Left lung (tissue), 4 donors: ENCODE measurements at regions not wholly inside any gene's neighbourhood (a gene's known extent, or its start where the extent isn't known, plus 50 kb on each side); places are given as distances from the start of the nearest gene placed in this dataset.

Experiments
- ATAC-seq: fragments of 200-7000 bp; cut with Tn5 transposase; one replicate; pipeline ENCODE4 v1.9.1; 2020; ENCODE audit warnings: moderate library complexity
- DNase-seq, 4 donors: peaks; one replicate each; pipeline ENCODE4 v3.0.0-alpha.2; 2013 to 2020
- H3K27ac ChIP-seq, 2 donors: fragments of 200-600 bp; sonication (generic) in 1 of 2; one replicate each; pipeline versions ENCODE4 v1.5.0 to v1.8.0; 2020 to 2021
- H3K27me3 ChIP-seq, 2 donors: fragments of 200-600 bp; sonication (generic) in 1 of 2; one replicate each; pipeline versions ENCODE4 v1.5.0 to v1.8.0; 2020 to 2021
- H3K36me3 ChIP-seq, 2 donors: fragments of 200-600 bp; sonication (generic) in 1 of 2; one replicate each; pipeline versions ENCODE4 v1.5.0 to v1.8.0; 2020 to 2021
- H3K4me1 ChIP-seq, 2 donors: fragments of 200-600 bp; one replicate each; pipeline ENCODE4 v1.8.0; 2021
- H3K4me3 ChIP-seq, 2 donors: fragments of 200-600 bp; sonication (generic) in 1 of 2; one replicate each; pipeline versions ENCODE4 v1.5.0 to v1.8.0; 2020 to 2021; ENCODE audit warnings: mild to moderate bottlenecking in 1 of 2
- H3K9me3 ChIP-seq, 2 donors: fragments of 200-600 bp; sonication (generic) in 1 of 2; one replicate each; pipeline versions ENCODE4 v1.5.0 to v1.8.0; 2020 to 2021
- intact Hi-C, 2 donors: fragments of 100-400 bp; cut with DNase I; formaldehyde crosslinking; loops; one replicate each; pipeline versions ENCODE4 v1.11.2 to v1.14.2; 2022
- TF ChIP-seq, protein P1 (sequence below), 2 donors: fragments of 200-600 bp; sonication (generic) in 1 of 2; IDR thresholded peaks; one replicate each; pipeline versions ENCODE4 v1.5.0 to v1.8.0; 2021; ENCODE audit warnings: antibody characterized with exemption in 2 of 2
- donor health status: DM: no; HTN: yes; CAD: no.
- donor health status: DM: no; HTN: no; CAD: no.

DNA sequence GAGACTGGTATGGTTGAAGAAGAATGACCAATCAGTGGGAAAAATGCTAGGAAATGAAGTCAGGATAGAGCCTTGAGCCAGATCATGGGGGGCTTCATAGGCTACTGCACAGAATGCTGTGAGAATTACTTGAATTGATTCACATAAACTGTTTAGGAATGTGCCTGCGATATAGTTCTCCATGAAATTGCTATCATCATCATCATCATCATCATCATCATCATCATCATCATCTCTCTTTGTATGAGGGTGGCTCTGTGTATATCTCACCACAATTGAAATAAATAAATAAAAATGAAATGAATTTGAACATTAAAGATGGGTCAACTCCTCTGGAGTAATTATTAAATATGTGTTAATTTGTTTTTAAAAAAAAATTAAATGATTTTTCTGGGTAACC is 148.6 kb upstream of the LEF1 start:
- DNase-seq: no peak
- no peak overlapping the region for H3K27ac ChIP-seq
- no peaks in the 10 kb centered on the region for H3K36me3 ChIP-seq
- no peak for ATAC-seq
- H3K4me3 ChIP-seq: no peak overlapping the region
- no peaks in the 10 kb centered on the region for H3K4me1 ChIP-seq
- no peaks in the 10 kb centered on the region for H3K27me3 ChIP-seq
- no peaks in the 10 kb centered on the region for H3K9me3 ChIP-seq
- intact Hi-C loops: no loop called here
- TF ChIP-seq, protein P1, sequence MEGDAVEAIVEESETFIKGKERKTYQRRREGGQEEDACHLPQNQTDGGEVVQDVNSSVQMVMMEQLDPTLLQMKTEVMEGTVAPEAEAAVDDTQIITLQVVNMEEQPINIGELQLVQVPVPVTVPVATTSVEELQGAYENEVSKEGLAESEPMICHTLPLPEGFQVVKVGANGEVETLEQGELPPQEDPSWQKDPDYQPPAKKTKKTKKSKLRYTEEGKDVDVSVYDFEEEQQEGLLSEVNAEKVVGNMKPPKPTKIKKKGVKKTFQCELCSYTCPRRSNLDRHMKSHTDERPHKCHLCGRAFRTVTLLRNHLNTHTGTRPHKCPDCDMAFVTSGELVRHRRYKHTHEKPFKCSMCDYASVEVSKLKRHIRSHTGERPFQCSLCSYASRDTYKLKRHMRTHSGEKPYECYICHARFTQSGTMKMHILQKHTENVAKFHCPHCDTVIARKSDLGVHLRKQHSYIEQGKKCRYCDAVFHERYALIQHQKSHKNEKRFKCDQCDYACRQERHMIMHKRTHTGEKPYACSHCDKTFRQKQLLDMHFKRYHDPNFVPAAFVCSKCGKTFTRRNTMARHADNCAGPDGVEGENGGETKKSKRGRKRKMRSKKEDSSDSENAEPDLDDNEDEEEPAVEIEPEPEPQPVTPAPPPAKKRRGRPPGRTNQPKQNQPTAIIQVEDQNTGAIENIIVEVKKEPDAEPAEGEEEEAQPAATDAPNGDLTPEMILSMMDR (IDR thresholded peaks at IDR 0.05): no peak

DNA sequence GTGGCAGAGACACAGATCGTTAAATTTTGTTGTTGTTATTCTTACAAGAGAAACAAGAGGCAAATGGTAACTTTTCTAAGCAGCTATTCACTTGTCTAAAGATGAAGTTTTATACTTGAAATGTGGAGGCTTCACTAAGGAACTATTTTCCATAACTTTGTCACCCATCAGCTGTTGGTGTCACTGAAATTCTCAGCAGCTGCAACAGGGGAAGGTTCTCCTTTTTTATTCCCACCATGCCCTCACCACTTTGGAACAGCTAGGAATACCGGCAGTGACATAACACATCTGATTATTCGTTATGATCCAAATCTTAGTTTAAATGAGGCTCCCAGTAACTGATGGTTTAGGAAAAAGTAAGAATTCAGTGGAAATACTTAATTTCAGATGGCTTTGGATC is 147.0 kb upstream of the LEF1 start:
- Histone ChIP-seq H3K9me3 (no peaks in the 10 kb centered on the region), H3K4me3 (no peak overlapping the region), H3K27ac (no peak overlapping the region), H3K27me3 (no peaks in the 10 kb centered on the region), H3K4me1 (no peaks in the 10 kb centered on the region), H3K36me3 (no peaks in the 10 kb centered on the region)
- DNase-seq (no peak), ATAC-seq (no peak)
- TF ChIP-seq, protein P1 (IDR thresholded peaks at IDR 0.05): no peak
- intact Hi-C loops: no loop called here

DNA sequence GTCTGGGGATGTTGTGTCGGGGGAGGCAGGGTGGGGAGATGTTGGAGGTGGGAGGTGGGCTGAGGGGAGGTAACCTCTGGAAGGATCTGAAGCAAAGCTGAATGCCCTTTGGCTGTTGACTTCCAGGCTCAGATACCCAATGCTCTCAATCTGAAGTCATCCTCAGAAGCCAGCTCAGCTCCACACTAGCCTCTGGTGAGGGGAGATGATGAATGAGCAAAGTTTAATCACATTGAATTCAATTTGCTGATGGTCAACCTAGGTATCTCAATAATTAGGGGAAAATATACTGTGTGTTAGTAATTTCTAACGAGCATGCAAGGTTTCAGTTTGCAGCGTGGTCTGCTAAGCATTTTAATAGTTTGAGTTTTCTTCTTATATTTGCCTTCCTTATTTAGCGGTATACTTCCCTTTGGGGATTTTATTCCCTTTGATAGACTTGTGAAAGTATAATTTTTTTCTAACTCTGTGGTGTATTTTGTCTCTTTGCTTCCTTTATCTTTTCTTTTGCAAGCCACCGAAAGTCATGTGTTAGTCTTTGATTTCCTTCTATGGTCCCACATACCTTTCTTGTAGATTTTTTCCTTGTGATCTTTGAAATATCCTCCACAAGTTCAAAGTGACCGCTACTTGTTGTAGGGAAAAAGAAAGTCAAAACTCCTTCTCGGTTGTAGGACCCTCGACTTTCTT is 146.3 kb upstream of the LEF1 start:
- ATAC-seq (no peak), DNase-seq (no peak)
- Histone ChIP-seq H3K27ac (no peak overlapping the region), H3K4me1 (no peaks in the 10 kb centered on the region), H3K27me3 (no peaks in the 10 kb centered on the region), H3K4me3 (no peak overlapping the region), H3K36me3 (no peaks in the 10 kb centered on the region), H3K9me3 (no peaks in the 10 kb centered on the region)
- TF ChIP-seq, protein P1 (IDR thresholded peaks at IDR 0.05): no peak
- intact Hi-C loops: no loop called here

DNA sequence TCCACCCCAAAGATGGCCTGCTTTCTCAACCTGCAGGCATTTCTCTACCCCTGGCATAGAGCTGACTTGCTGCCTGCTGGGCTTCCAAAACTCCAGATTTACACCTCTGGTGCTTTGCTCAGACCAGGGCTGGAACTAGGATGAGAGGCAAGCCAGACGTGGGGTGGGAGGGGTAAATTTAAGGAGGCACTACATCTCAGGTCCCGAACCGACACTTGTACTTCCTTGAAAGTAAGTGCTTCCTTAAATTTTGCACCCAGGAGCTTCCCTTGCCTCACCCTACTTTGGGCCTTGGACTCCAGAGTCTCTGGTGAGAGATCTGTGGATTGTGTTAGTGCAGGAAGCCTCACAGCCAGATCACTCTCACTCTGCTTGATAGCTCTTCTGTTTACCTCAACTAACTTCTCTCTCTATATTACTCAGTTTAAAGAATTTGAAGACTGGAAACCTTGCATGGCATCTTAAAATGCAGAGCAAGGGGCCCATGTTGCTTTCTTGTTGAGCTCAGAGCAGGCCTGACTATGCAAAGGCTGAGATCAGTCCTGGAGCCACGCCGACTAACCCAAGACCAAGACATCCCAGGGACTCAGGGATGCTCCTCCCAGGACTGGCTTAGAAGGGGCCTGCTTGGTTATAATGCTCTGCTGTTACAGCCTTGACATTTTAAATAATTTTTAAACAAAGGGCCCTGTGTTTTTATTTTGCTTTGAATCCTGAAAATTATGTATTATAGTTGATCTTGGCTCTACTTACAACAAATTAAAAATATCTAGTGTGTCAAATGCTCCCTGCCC is 145.0 kb upstream of the LEF1 start:
- no peak overlapping the region for H3K4me3 ChIP-seq
- TF ChIP-seq, protein P1 (IDR thresholded peaks at IDR 0.05): no peak
- no peaks in the 10 kb centered on the region for H3K36me3 ChIP-seq
- ATAC-seq (no peak), DNase-seq (no peak)
- intact Hi-C loops: no loop called here
- H3K27me3 ChIP-seq: no peaks in the 10 kb centered on the region
- H3K9me3 ChIP-seq: no peaks in the 10 kb centered on the region
- no peaks in the 10 kb centered on the region for H3K4me1 ChIP-seq
- no peak overlapping the region for H3K27ac ChIP-seq

DNA sequence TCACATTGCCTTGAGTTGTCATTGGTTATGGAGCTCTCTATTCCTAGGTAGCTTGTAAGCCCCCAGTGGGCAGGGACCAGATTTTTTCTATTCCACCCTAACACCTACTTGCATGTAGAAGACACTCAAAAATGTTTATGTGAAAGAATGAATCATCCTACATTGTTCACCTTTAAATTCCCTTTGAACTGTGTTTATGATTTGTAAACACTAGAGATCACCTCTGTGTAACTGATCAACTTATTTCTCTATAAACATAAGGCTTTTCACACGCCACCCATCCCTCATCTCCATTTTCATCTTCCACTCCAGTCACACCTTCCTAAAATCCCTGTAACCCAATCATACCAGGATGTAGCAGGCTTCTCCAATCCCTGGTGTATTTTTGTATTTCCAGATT is 142.6 kb upstream of the LEF1 start:
- H3K4me3 ChIP-seq: no peak overlapping the region
- H3K27ac ChIP-seq: no peak overlapping the region
- H3K9me3 ChIP-seq: no peaks in the 10 kb centered on the region
- DNase-seq (no peak), ATAC-seq (no peak)
- no peaks in the 10 kb centered on the region for H3K4me1 ChIP-seq
- intact Hi-C loops: no loop called here
- no peaks in the 10 kb centered on the region for H3K27me3 ChIP-seq
- TF ChIP-seq, protein P1 (IDR thresholded peaks at IDR 0.05): no peak
- H3K36me3 ChIP-seq: no peaks in the 10 kb centered on the region
